PFSK-1 (cell line): ENCODE measurements at regions not wholly inside any gene's neighbourhood (a gene's known extent, or its start where the extent isn't known, plus 50 kb on each side); places are given as distances from the start of the nearest gene placed in this dataset.

Experiments used
- FOXP2 ChIP-seq: optimal IDR thresholded peaks from 2 replicates; pipeline ENCODE3; 2011; ENCODE audit warnings: borderline replicate concordance, control low read depth, inconsistent platforms; ENCODE audit not compliant: insufficient read depth; ENCODE audit errors: extremely low read length, extremely low read depth
- POLR2AphosphoS5 ChIP-seq: IDR thresholded peaks from 2 replicates; pipeline ENCODE4 v1.6.1; 2012; ENCODE audit warnings: low read depth, mild to moderate bottlenecking, control low read depth, low read length, moderate library complexity
- SIN3A ChIP-seq: IDR thresholded peaks from 2 replicates; pipeline ENCODE4 v1.6.1; 2012; ENCODE audit warnings: mild to moderate bottlenecking, low read length, moderate library complexity, borderline replicate concordance; ENCODE audit not compliant: insufficient read depth
- TAF1 ChIP-seq: IDR thresholded peaks from 2 replicates; pipeline ENCODE4 v1.6.1; 2012; ENCODE audit warnings: low read length, control low read depth, borderline replicate concordance; ENCODE audit not compliant: insufficient read depth
- TF ChIP-seq, protein P1 (sequence below), 2 experiments: IDR thresholded peaks; 2 replicates each; pipeline versions ENCODE4 v1.6.1 to v1.8.0; 2011 to 2012; ENCODE audit warnings: low read depth in 2 of 2, low read length in 2 of 2, control low read depth in 1 of 2, inconsistent platforms in 1 of 2, mild to moderate bottlenecking in 1 of 2, moderate library complexity in 1 of 2; ENCODE audit not compliant: insufficient read depth in 1 of 2

GRCh38 chr6:137808191-137808590, 58.9 kb upstream of the TNFAIP3 start:
- no peak for TF ChIP-seq SIN3A
- no peak for TF ChIP-seq POLR2AphosphoS5
- no peak for TF ChIP-seq TAF1
- no peak for TF ChIP-seq FOXP2
- TF ChIP-seq, protein P1, sequence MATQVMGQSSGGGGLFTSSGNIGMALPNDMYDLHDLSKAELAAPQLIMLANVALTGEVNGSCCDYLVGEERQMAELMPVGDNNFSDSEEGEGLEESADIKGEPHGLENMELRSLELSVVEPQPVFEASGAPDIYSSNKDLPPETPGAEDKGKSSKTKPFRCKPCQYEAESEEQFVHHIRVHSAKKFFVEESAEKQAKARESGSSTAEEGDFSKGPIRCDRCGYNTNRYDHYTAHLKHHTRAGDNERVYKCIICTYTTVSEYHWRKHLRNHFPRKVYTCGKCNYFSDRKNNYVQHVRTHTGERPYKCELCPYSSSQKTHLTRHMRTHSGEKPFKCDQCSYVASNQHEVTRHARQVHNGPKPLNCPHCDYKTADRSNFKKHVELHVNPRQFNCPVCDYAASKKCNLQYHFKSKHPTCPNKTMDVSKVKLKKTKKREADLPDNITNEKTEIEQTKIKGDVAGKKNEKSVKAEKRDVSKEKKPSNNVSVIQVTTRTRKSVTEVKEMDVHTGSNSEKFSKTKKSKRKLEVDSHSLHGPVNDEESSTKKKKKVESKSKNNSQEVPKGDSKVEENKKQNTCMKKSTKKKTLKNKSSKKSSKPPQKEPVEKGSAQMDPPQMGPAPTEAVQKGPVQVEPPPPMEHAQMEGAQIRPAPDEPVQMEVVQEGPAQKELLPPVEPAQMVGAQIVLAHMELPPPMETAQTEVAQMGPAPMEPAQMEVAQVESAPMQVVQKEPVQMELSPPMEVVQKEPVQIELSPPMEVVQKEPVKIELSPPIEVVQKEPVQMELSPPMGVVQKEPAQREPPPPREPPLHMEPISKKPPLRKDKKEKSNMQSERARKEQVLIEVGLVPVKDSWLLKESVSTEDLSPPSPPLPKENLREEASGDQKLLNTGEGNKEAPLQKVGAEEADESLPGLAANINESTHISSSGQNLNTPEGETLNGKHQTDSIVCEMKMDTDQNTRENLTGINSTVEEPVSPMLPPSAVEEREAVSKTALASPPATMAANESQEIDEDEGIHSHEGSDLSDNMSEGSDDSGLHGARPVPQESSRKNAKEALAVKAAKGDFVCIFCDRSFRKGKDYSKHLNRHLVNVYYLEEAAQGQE (IDR thresholded peaks at IDR 0.05; ENCODE audit: insufficient read depth in 1 of 2, low read depth in 2 of 2, low read length in 2 of 2), result no peak
